CD4-positive, alpha-beta T cell treated with Interleukin-4 for 4 hours (primary cell): ENCODE measurements at regions not wholly inside any gene's neighbourhood (a gene's known extent, or its start where the extent isn't known, plus 50 kb on each side); places are given as distances from the start of the nearest gene placed in this dataset.

ENCODE experiments used
- DNase-seq: peaks from one replicate; pipeline ENCODE4 v3.0.0-alpha.2; 2020

- DNase-seq: no peak
Observed at GRCh38 chr1:195495720-195496635, 1112.3 kb downstream of the KCNT2 start.

DNA sequence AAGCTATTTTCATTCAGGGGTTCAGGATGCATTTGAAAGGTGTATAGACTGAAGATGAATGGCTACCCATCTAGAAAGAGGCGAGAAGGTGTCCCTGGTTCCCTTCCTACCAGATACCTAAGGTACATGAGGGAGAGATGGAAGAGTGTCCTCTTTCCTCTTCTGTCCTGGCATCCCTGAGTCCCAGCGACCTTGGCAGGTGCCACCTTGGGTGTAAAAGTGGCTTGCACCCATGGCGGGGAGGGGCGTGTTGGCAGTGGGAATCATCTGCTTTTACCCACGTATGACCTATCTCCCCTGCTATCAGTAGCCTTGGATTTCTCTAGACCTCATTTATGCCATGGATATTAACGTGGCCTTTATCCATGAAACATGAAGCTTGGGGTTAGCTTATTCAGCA lies 1126.1 kb downstream of the KCNT2 start:
- no peak for DNase-seq

DNA sequence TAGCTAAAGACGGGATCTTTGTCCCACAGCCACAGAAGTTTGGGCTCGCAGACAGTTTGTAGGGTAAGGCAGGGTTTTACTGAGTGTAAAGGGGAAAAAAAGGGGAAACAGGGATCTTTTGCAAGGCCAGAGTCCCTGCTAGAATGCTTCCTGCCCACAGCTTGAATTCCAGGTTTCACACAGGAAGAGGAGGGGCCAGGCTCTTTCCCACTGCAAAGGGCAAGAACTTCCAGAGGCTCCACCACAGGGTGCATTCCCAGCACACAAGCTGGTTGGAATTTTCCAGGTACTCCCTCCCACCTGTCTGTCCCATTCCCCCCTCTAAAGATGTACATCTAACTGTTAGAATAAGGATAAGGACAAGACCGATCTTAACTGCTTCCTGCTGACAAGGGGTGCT lies 1126.9 kb downstream of the KCNT2 start:
- DNase-seq: no peak

GRCh38 chr1:195475568-195475967 lies 1132.7 kb downstream of the KCNT2 start:
- no peak for DNase-seq

DNA sequence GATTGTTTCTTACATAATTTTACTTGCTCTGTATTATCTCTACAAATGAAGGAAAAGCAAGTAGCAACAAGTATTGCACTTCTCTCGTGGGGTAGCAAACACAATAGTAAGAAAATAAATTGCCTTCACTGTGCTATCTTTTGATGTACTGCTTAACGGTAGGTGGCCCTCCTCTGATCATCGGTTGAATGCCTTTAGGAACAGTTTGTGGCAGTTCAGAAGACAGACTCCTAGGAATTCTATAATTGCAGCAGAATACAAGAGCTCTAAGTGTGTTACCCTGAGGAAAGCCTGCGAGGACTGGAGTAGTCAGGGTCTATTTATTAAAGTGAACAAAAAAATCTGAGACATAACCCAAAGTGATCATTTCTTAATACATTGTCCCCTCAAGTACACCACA lies 1135.9 kb downstream of the KCNT2 start:
- no peak for DNase-seq

- DNase-seq: no peak
Observed at GRCh38 chr1:195466639-195467038, 1141.6 kb downstream of the KCNT2 start.

DNA sequence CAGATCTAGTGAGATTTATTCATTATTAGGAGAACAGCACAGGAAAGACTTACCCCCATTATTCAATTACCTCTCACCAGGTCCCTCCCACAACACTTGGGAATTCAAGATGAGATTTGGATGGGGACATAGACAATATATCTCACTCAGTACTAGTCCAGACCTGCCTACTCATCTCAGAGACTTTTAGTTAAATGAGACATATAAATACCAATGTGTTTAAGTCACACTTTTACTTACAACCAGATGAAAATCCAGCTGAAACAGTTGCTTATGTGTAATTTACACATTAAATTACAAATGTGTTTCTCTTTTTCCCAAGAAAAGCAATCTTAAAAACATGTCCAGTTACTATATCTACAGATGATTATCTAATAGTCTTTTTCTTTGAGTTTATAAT lies 1145.6 kb downstream of the KCNT2 start:
- no peak for DNase-seq

- DNase-seq: no peak
Observed at GRCh38 chr1:195462152-195462551, 1146.1 kb downstream of the KCNT2 start.

GRCh38 chr1:195458365-195458764 lies 1149.9 kb downstream of the KCNT2 start:
- no peak for DNase-seq

GRCh38 chr1:195450794-195451193 lies 1157.4 kb downstream of the KCNT2 start:
- DNase-seq: no peak

DNA sequence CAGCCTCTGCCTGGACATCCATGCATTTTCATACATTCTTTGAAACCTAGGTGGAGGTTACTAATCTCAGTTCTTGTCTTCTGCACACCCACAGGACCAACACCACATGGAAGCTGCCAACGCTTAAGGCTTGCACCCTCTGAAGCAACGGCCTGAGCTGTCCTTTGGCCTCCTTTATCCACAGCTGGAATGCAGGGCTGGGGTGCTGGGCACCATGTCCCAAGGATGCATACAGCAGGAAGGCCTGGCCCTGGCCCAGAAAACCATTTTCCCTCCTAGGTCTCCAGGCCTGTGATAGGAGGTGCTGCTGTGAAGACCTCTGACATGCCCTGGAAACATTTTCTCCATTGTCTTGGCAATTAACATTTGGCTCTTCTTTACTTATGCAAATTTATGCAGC lies 1168.6 kb downstream of the KCNT2 start:
- DNase-seq: no peak

- no peak for DNase-seq
Observed at GRCh38 chr1:195434566-195435203, 1173.6 kb downstream of the KCNT2 start.

DNA sequence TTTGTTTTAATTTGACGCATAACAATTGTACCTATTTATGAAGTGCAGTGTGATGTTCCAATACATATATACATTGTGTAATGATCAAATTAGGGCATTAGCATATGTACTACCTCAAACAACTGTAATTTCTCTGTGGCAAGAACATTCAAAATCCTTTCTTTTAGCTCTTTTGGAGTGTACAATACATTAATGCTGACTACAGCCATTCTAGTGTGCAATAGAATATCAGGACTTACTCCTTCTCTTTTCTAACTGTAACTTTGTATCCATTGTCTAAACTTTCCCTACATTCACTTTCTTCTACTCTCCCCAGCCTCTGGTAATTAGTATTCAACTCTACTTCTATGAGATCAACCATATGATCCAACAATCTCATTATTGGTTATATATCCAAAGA lies 1177.4 kb downstream of the KCNT2 start:
- DNase-seq: no peak

GRCh38 chr1:195428927-195429326 lies 1179.3 kb downstream of the KCNT2 start:
- DNase-seq: no peak

DNA sequence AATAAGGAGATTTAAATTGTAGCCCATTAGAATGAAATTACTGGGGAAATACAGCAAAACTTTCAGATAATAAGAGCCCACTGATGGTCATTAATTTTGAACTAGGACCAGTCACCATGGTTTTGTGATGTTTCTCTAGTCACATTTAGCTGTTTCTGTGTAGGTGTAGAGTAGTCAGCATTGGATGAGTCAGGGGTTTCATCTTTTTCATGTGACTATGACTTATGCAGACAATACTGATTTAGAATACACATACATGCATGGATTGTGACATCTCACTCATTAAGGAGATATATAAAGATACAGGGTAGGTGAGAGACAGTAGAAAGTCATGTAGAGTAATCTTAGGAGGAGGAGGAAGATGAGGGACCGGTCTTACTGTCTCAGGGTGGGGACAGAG lies 1192.7 kb downstream of the KCNT2 start:
- DNase-seq: no peak

DNA sequence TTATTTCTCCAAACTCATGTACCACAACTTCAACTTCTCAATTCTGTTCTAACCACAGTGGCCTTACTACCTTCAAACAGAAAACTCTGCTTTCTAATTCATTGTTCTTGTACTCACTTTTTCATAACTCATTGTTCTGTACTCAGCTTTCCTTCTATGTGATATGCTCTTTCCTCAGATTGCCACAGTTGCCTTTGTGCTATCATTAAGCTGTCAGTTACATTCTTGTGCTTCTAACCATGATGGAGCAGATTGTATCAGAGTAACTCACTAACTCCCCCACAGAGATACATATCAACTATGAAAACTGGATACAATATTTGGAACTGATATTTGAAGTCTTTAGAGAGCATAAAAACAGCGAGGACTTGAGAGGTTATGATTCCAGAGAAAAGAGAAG lies 1213.7 kb downstream of the KCNT2 start:
- DNase-seq: no peak

DNA sequence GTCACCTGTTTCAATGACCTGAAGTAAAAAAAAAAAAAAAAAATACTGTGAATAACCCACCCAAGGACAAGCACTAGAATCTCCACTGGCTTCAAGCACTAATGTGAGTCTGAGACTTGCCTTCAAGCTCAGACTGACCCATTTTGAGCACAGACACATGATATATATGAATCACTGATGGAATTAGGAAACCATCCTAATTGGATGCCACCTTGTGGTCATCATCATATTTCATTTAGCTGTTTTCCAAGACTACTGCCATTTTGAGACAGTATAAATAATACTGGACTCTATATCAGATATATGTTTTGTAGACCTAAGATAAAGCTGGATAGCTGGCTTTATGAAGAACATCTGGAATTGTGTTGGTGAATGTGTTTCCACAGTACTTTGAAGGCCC lies 1232.0 kb downstream of the KCNT2 start:
- no peak for DNase-seq

- no peak for DNase-seq
Observed at GRCh38 chr1:195373856-195374255, 1234.4 kb downstream of the KCNT2 start.

- no peak for DNase-seq
Observed at GRCh38 chr1:195345149-195345548, 1263.1 kb downstream of the KCNT2 start.

DNA sequence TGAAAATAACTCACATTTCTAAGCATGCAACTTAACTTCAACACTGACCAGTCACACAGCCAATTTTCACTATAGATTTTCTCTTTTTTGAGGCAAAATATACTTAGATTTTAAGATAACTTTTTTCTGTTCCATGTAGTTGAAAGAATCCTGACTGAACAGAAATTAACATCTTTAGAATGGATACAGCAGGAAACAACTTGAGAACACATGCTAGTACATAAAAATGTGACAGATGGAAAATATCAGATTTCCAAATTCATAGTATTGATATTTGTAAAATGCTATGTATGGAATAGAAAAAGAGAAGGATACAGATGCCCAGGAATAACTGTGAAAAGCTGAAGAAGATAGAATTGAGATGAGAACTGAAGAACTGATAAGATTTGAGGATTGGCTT lies 1270.6 kb downstream of the KCNT2 start:
- DNase-seq: no peak

GRCh38 chr1:195336812-195337211 lies 1271.4 kb downstream of the KCNT2 start:
- DNase-seq: no peak

DNA sequence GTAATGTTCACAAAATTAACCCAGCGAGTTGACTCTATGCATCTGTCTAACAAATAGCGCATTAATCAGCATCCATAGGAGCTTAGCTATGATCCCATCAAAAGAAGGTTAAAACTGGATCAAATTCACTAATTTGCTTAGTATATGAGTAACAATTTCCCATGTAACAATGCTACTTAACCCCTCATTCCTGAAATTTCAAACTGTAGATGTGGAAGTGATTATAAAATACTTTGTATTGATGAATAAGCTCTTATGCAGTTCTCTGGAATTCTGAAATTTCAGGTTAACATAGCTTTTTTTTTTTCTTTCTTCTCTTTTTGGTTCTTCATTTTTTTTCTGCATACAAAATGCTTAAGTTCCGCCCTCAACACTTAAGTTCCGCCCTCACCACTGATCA lies 1272.7 kb downstream of the KCNT2 start:
- no peak for DNase-seq

GRCh38 chr1:195332102-195332501 lies 1276.1 kb downstream of the KCNT2 start:
- DNase-seq: no peak

DNA sequence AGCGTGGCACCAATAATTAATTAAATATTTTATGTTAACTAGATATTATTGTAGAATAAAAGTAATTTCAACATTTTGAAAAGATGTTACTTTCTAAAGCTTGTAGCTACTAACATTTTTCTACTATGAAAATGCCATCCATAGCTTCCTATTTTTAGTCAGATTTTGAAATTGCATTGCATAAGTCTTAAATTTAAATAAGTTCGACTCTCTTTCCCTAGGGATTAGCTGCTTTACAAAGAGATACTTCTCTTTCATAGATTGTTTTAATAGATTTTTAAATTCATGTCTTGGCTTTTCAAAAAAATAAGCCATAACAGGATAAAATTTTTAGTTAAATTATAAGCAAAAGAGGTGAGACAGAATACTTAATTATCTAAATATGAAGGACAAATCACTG lies 1279.6 kb downstream of the KCNT2 start:
- no peak for DNase-seq

DNA sequence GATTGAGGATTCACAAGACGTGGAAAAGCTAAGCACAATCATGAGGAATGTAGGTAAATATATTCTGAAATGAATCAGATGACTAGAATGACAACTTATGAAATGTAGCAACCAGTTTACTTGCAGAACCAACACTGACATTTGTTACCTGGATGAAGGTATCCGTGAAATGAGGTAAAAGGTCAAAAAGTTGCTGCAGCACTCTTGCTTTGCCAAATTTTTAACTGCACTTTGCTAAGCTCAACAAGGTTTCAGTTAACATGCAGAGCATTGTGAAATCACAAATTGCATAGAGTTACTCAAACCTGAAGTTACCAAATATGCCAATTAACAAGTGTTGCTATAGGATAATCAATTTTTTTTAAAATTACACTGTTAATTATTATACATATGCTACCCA lies 1280.1 kb downstream of the KCNT2 start:
- DNase-seq: no peak
